Hepatocyte (in vitro differentiated cells): ENCODE measurements at regions not wholly inside any gene's neighbourhood (a gene's known extent, or its start where the extent isn't known, plus 50 kb on each side); places are given as distances from the start of the nearest gene placed in this dataset.

Source experiments
- DNase-seq: peaks from one replicate; pipeline ENCODE4 v3.0.0-alpha.2; 2016; ENCODE audit warnings: low spot score
- H2AFZ ChIP-seq: fragments of 200-600 bp; sonication (generic); 2 replicates; pipeline ENCODE4 v1.6.0; 2016; ENCODE audit warnings: antibody characterized with exemption, mild to moderate bottlenecking
- H3K27ac ChIP-seq: fragments of 200-600 bp; sonication (generic); 2 replicates; pipeline ENCODE4 v1.5.1; 2016; ENCODE audit warnings: mild to moderate bottlenecking
- H3K27me3 ChIP-seq: fragments of 200-600 bp; sonication (generic); 2 replicates; pipeline ENCODE4 v1.6.1; 2016
- H3K36me3 ChIP-seq: fragments of 200-600 bp; sonication (generic); replicated peaks from 2 replicates; pipeline ENCODE4 v1.5.1; 2016; ENCODE audit warnings: low read depth; ENCODE audit not compliant: insufficient read depth
- H3K4me1 ChIP-seq: fragments of 200-600 bp; sonication (generic); 2 replicates; pipeline ENCODE4 v1.5.1; 2016; ENCODE audit warnings: mild to moderate bottlenecking, moderate library complexity; ENCODE audit not compliant: insufficient read depth
- H3K4me2 ChIP-seq: fragments of 200-600 bp; sonication (generic); 2 replicates; pipeline ENCODE4 v1.6.0; 2016
- H3K4me3 ChIP-seq: fragments of 200-600 bp; sonication (generic); 2 replicates; pipeline ENCODE4 v1.5.1; 2016; ENCODE audit warnings: mild to moderate bottlenecking
- H3K79me2 ChIP-seq: fragments of 200-600 bp; sonication (generic); 2 replicates; pipeline ENCODE4 v1.6.0; 2017; ENCODE audit warnings: mild to moderate bottlenecking
- H3K9me2 ChIP-seq: fragments of 200-600 bp; sonication (generic); replicated peaks from 2 replicates; pipeline ENCODE4 v1.6.0; 2017; ENCODE audit warnings: mild to moderate bottlenecking; ENCODE audit not compliant: insufficient read depth
- H3K9me3 ChIP-seq: fragments of 200-600 bp; sonication (generic); 2 replicates; pipeline ENCODE4 v1.5.1; 2016; ENCODE audit warnings: low read depth, mild to moderate bottlenecking
- H4K20me1 ChIP-seq: fragments of 200-600 bp; sonication (generic); 2 replicates; pipeline ENCODE4 v1.6.0; 2016; ENCODE audit warnings: mild to moderate bottlenecking; ENCODE audit not compliant: insufficient read depth, poor library complexity, severe bottlenecking
- EZH2 ChIP-seq: fragments of 200-600 bp; sonication (generic); IDR thresholded peaks from 2 replicates; pipeline ENCODE4 v1.6.1; 2016; ENCODE audit warnings: antibody characterized with exemption, mild to moderate bottlenecking, borderline replicate concordance
- EZH2phosphoT487 ChIP-seq: fragments of 200-600 bp; sonication (generic); IDR thresholded peaks from one replicate; pipeline ENCODE4 v1.6.1; 2018; ENCODE audit warnings: antibody characterized with exemption, mild to moderate bottlenecking, low read depth, moderate library complexity; ENCODE audit not compliant: unreplicated experiment, severe bottlenecking
- WGBS: methylation state at CpG from one replicate; pipeline ENCODE4 v1.1.6; 2016; ENCODE audit warnings: low lambda C conversion rate; ENCODE audit errors: missing lambda C conversion rate; 5-methylcytosine and 5-hydroxymethylcytosine counted together
- TF ChIP-seq, protein P1 (sequence below): fragments of 200-600 bp; sonication (generic); IDR thresholded peaks from 2 replicates; pipeline ENCODE4 v1.5.1; 2016; ENCODE audit warnings: antibody characterized with exemption, mild to moderate bottlenecking; ENCODE audit not compliant: poor library complexity

GRCh38 chr2:186199029-186199428 lies 287.0 kb upstream of the ZC3H15 start:
- no peaks in the 10 kb centered on the region for H3K9me2 ChIP-seq
- no peaks in the 10 kb centered on the region for H3K79me2 ChIP-seq
- H3K9me3 ChIP-seq: no peaks in the 10 kb centered on the region
- no peak overlapping the region for H3K27ac ChIP-seq
- WGBS: 55% methylated on average over 1 of the region's 1 CpG
- TF ChIP-seq, protein P1, sequence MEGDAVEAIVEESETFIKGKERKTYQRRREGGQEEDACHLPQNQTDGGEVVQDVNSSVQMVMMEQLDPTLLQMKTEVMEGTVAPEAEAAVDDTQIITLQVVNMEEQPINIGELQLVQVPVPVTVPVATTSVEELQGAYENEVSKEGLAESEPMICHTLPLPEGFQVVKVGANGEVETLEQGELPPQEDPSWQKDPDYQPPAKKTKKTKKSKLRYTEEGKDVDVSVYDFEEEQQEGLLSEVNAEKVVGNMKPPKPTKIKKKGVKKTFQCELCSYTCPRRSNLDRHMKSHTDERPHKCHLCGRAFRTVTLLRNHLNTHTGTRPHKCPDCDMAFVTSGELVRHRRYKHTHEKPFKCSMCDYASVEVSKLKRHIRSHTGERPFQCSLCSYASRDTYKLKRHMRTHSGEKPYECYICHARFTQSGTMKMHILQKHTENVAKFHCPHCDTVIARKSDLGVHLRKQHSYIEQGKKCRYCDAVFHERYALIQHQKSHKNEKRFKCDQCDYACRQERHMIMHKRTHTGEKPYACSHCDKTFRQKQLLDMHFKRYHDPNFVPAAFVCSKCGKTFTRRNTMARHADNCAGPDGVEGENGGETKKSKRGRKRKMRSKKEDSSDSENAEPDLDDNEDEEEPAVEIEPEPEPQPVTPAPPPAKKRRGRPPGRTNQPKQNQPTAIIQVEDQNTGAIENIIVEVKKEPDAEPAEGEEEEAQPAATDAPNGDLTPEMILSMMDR: no peak
- TF ChIP-seq EZH2phosphoT487: no peak
- no peak for TF ChIP-seq EZH2
- no peak overlapping the region for H3K4me2 ChIP-seq
- no peak overlapping the region for H2AFZ ChIP-seq
- no peaks in the 10 kb centered on the region for H3K36me3 ChIP-seq
- no peaks in the 10 kb centered on the region for H4K20me1 ChIP-seq
- DNase-seq: no peak
- H3K4me1 ChIP-seq: no peaks in the 10 kb centered on the region
- H3K27me3 ChIP-seq: no peaks in the 10 kb centered on the region
- no peak overlapping the region for H3K4me3 ChIP-seq

- no peak overlapping the region for H3K4me3 ChIP-seq
- no peaks in the 10 kb centered on the region for H3K9me3 ChIP-seq
- no peak for DNase-seq
- H3K36me3 ChIP-seq: no peaks in the 10 kb centered on the region
- H3K4me1 ChIP-seq: no peaks in the 10 kb centered on the region
- H4K20me1 ChIP-seq: no peaks in the 10 kb centered on the region
- H3K79me2 ChIP-seq: no peaks in the 10 kb centered on the region
- H3K27me3 ChIP-seq: no peaks in the 10 kb centered on the region
- TF ChIP-seq EZH2 (no peak), EZH2phosphoT487 (no peak)
- TF ChIP-seq, protein P1: no peak
- H3K27ac ChIP-seq: no peak overlapping the region
- H3K4me2 ChIP-seq: no peak overlapping the region
- no peaks in the 10 kb centered on the region for H3K9me2 ChIP-seq
- H2AFZ ChIP-seq: no peak overlapping the region
Measured at GRCh38 chr2:186201371-186201770, 284.7 kb upstream of the ZC3H15 start.

DNA sequence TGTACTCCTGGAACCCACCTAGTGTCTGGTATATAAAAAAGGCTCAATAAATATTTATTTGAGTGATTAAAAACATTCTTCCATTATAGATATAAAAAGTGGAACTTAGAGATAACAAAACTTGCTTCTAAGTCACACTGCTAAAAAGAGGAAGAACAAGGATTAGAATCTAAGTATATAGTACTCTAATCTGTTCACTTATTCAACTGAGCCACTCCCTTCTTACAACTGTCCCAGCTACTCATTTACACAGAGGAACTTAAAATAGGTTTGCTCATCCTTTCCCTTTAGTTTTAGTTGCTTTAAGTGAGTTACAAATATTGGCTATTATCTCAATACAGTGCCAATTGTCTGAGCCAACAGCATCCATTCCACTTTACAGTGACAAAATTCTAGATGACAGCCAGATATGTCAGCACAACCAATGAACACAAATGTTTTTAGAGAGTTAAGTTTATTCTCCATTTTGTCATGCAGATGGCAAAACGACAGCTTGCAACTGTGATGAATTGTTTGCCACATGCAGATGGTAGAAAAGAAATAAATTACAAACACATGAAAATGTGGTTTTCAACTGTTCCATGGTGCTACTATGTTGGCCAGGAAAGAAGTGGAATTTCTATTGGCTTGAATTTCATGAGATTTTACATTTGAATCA lies 280.7 kb upstream of the ZC3H15 start:
- DNase-seq: no peak
- Histone ChIP-seq H3K4me3 (no peak overlapping the region), H3K27me3 (no peaks in the 10 kb centered on the region), H3K79me2 (no peaks in the 10 kb centered on the region), H3K9me2 (no peaks in the 10 kb centered on the region), H2AFZ (no peak overlapping the region), H3K4me1 (no peaks in the 10 kb centered on the region), H3K36me3 (no peaks in the 10 kb centered on the region), H4K20me1 (no peaks in the 10 kb centered on the region), H3K4me2 (no peak overlapping the region), H3K27ac (no peak overlapping the region), H3K9me3 (no peaks in the 10 kb centered on the region)
- TF ChIP-seq, protein P1: no peak
- no peak for TF ChIP-seq EZH2phosphoT487
- WGBS: 58% methylated on average over 1 of the region's 1 CpG

- no peak overlapping the region for H3K27ac ChIP-seq
- no peaks in the 10 kb centered on the region for H3K9me3 ChIP-seq
- H3K36me3 ChIP-seq: no peaks in the 10 kb centered on the region
- H3K4me1 ChIP-seq: no peaks in the 10 kb centered on the region
- H3K27me3 ChIP-seq: no peaks in the 10 kb centered on the region
- H3K9me2 ChIP-seq: no peaks in the 10 kb centered on the region
- H4K20me1 ChIP-seq: no peaks in the 10 kb centered on the region
- H3K4me3 ChIP-seq: no peak overlapping the region
- no peak overlapping the region for H2AFZ ChIP-seq
- H3K79me2 ChIP-seq: no peaks in the 10 kb centered on the region
- WGBS: 97% methylated on average over 5 of the region's 5 CpGs
- DNase-seq: no peak
- TF ChIP-seq, protein P1: no peak
- no peak for TF ChIP-seq EZH2phosphoT487
- no peak overlapping the region for H3K4me2 ChIP-seq
Measured at GRCh38 chr2:186209532-186209931, 276.5 kb upstream of the ZC3H15 start.
